CD14-positive monocyte (primary cell): ENCODE measurements at regions not wholly inside any gene's neighbourhood (a gene's known extent, or its start where the extent isn't known, plus 50 kb on each side); places are given as distances from the start of the nearest gene placed in this dataset.

Experiments used
- DNase-seq, 3 donors: peaks; one replicate each; pipeline ENCODE4 v3.0.0-alpha.2; 2011 to 2022
- H2AFZ ChIP-seq: 2 replicates; pipeline ENCODE4 v1.6.0; 2012; ENCODE audit warnings: mild to moderate bottlenecking, low read depth, low read length, inconsistent platforms; ENCODE audit not compliant: insufficient read depth, poor library complexity, severe bottlenecking
- H3K27ac ChIP-seq, 2 donors: 1 replicate in 1 of 2; 2 replicates in 1 of 2; pipeline ENCODE4 v1.5.1; 2012 to 2013; ENCODE audit warnings: low read length in 2 of 2, control low read depth in 1 of 2, inconsistent platforms in 1 of 2, low read depth in 1 of 2, mild to moderate bottlenecking in 1 of 2
- H3K27me3 ChIP-seq, 2 donors: one replicate each; pipeline versions ENCODE4 v1.6.0 to v1.6.1; 2011 to 2013; ENCODE audit warnings: low read length in 2 of 2; ENCODE audit not compliant: control insufficient read depth in 2 of 2, insufficient read depth in 2 of 2
- H3K36me3 ChIP-seq, 2 donors: replicated peaks in 1 of 2; 1 replicate in 1 of 2; 2 replicates in 1 of 2; pipeline versions ENCODE4 v1.5.1 to v1.6.1; 2012 to 2013; ENCODE audit warnings: low read length in 2 of 2, control low read depth in 1 of 2, inconsistent platforms in 1 of 2, mild to moderate bottlenecking in 1 of 2; ENCODE audit not compliant: insufficient read depth in 2 of 2, control insufficient read depth in 1 of 2
- H3K4me1 ChIP-seq, 2 donors: 1 replicate in 1 of 2; 2 replicates in 1 of 2; pipeline versions ENCODE4 v1.5.1 to v1.6.1; 2012 to 2013; ENCODE audit warnings: low read length in 2 of 2, control low read depth in 1 of 2, inconsistent platforms in 1 of 2, mild to moderate bottlenecking in 1 of 2, moderate library complexity in 1 of 2; ENCODE audit not compliant: insufficient read depth in 2 of 2, control insufficient read depth in 1 of 2
- H3K4me2 ChIP-seq: replicated peaks from 2 replicates; pipeline ENCODE3; 2012; ENCODE audit warnings: low read length, moderate library complexity, mild to moderate bottlenecking; ENCODE audit not compliant: poor library complexity, severe bottlenecking; ENCODE audit errors: extremely low read depth
- H3K4me3 ChIP-seq, 3 experiments: fragments of 200-600 bp in 1 of 3; sonication (generic) in 1 of 3; replicated peaks in 1 of 3; 1 replicate in 2 of 3; 2 replicates in 1 of 3; pipeline ENCODE4 v1.5.1; 2011 to 2013; ENCODE audit warnings: low read length in 3 of 3, mild to moderate bottlenecking in 3 of 3, control low read depth in 2 of 3, low read depth in 2 of 3, inconsistent platforms in 1 of 3, moderate library complexity in 1 of 3
- H3K79me2 ChIP-seq: 2 replicates; pipeline ENCODE4 v1.6.0; 2012; ENCODE audit warnings: mild to moderate bottlenecking, control low read depth, inconsistent platforms, low read length, moderate library complexity; ENCODE audit not compliant: insufficient read depth
- H3K9ac ChIP-seq: 2 replicates; pipeline ENCODE4 v1.6.0; 2017; ENCODE audit warnings: low read length, mild to moderate bottlenecking; ENCODE audit not compliant: insufficient read depth, poor library complexity, severe bottlenecking
- H3K9me3 ChIP-seq, 2 donors: replicated peaks in 1 of 2; 1 replicate in 1 of 2; 2 replicates in 1 of 2; pipeline versions ENCODE4 v1.5.1 to v1.6.1; 2012 to 2013; ENCODE audit warnings: low read length in 2 of 2, control low read depth in 1 of 2; ENCODE audit not compliant: control insufficient read depth in 1 of 2, insufficient read depth in 1 of 2
- H4K20me1 ChIP-seq: 2 replicates; pipeline ENCODE4 v1.6.0; 2012; ENCODE audit warnings: mild to moderate bottlenecking, low read length, control low read depth, moderate library complexity; ENCODE audit not compliant: insufficient read depth
- H3K27ac Mint-ChIP-seq, 7 donors: one replicate each; pipeline ENCODE4 v1.8.0; 2020; ENCODE audit warnings: mild to moderate bottlenecking in 7 of 7, mixed read lengths in 7 of 7, moderate library complexity in 6 of 7, inconsistent platforms in 2 of 7
- H3K27me3 Mint-ChIP-seq, 3 donors: one replicate each; pipeline ENCODE4 v1.8.0; 2021 to 2022; ENCODE audit warnings: low read depth in 3 of 3, mild to moderate bottlenecking in 3 of 3, mixed read lengths in 3 of 3, moderate library complexity in 3 of 3, inconsistent platforms in 1 of 3
- H3K36me3 Mint-ChIP-seq, 2 donors: one replicate each; pipeline ENCODE4 v1.8.0; 2020; ENCODE audit warnings: mixed read lengths in 2 of 2, inconsistent platforms in 1 of 2, mild to moderate bottlenecking in 1 of 2
- H3K4me1 Mint-ChIP-seq: one replicate; pipeline ENCODE4 v1.8.0; 2020; ENCODE audit warnings: mild to moderate bottlenecking, mixed read lengths
- H3K4me3 Mint-ChIP-seq, 2 donors: one replicate each; pipeline ENCODE4 v1.8.0; 2020; ENCODE audit warnings: mild to moderate bottlenecking in 2 of 2, mixed read lengths in 2 of 2, moderate library complexity in 1 of 2
- H3K9me3 Mint-ChIP-seq, 7 donors: one replicate each; pipeline ENCODE4 v1.8.0; 2020 to 2022; ENCODE audit warnings: mixed read lengths in 7 of 7, mild to moderate bottlenecking in 6 of 7, moderate library complexity in 6 of 7, inconsistent platforms in 2 of 7
- WGBS: methylation state at CpG from one replicate; pipeline ENCODE4 v1.1.5; 2013; ENCODE audit warnings: missing lambda C conversion rate; ENCODE audit not compliant: insufficient coverage; 5-methylcytosine and 5-hydroxymethylcytosine counted together
- intact Hi-C, 2 donors: fragments of 100-400 bp; cut with micrococcal nuclease; formaldehyde crosslinking; loops; one replicate each; pipeline versions ENCODE4 v1.15.0 to v1.15.1; 2023
- TF ChIP-seq, protein P1 (sequence below): fragments of 200-600 bp; IDR thresholded peaks from one replicate; pipeline ENCODE4 v1.8.0; 2022; ENCODE audit warnings: antibody characterized with exemption, mild to moderate bottlenecking

DNA sequence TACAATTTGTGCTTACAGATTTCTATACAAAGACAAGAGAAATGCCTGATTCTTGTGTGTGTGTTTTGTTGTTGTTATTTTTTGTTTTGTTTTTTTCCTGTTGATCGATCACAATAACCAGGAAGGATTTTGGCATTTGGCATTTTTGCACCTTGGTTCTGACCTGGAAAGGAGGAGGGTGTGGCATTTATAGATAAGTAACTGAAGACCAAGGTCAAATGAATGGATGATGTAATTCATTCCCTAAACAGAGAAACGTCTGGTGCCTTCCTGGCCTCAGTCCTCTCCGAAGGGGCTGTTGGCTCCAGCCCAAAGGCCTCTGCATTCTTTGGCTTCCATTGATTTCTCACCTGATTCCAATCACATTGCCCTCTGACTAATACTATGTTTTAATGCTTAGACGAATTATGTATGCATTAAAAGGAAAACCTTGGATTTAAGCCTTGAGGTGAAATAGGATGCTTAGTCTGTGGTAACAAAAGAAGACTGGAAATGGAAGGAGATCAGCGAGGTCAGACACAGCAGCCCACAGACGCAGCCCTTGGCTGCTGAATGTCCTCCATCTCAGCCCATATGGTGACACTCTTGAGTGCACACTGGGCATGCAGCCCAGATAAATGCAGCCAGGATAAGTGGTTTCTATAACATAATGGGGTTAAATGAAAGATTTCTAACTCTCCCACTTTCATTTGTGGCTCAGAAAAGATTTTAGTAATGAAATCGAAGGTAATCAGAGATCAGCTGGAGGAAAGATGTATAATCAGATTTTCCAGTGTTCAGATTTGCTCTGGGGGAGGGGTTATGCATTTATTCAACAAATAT is 60.5 kb upstream of the TRIM2 start:
- TF ChIP-seq, protein P1, sequence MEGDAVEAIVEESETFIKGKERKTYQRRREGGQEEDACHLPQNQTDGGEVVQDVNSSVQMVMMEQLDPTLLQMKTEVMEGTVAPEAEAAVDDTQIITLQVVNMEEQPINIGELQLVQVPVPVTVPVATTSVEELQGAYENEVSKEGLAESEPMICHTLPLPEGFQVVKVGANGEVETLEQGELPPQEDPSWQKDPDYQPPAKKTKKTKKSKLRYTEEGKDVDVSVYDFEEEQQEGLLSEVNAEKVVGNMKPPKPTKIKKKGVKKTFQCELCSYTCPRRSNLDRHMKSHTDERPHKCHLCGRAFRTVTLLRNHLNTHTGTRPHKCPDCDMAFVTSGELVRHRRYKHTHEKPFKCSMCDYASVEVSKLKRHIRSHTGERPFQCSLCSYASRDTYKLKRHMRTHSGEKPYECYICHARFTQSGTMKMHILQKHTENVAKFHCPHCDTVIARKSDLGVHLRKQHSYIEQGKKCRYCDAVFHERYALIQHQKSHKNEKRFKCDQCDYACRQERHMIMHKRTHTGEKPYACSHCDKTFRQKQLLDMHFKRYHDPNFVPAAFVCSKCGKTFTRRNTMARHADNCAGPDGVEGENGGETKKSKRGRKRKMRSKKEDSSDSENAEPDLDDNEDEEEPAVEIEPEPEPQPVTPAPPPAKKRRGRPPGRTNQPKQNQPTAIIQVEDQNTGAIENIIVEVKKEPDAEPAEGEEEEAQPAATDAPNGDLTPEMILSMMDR = no peak
- H3K36me3 ChIP-seq = no peaks in the 10 kb centered on the region

DNA sequence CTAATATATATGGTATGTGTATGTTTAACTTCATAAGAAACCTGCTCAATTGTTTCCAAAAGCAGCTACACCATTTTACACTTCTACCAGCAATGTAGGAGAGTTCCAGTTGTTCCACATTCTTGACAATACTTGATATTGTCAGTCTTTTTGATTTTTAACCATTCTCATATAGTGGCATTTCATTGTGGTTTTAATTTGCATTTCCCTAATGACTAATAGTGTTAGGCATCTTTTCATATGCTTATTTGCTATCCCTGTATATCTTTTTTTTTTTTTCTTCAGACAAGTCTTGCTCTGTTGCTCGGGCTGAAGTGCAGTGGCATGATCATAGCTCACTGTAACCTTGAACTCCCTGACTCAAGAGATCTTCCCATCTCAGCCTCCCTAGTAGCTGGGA is 58.2 kb upstream of the TRIM2 start:
- no CpG with 5 or more reads among the region's 1 CpG for WGBS
- H3K4me1 Mint-ChIP-seq = peaks cover 11% of the 10 kb centered on the region
- no peak overlapping the region for H2AFZ ChIP-seq
- no peak overlapping the region for H3K4me3 ChIP-seq
- no peak overlapping the region for H3K4me2 ChIP-seq
- no peaks in the 10 kb centered on the region for H3K9me3 Mint-ChIP-seq
- no peak for DNase-seq
- H3K9me3 ChIP-seq = no peaks in the 10 kb centered on the region
- no peaks in the 10 kb centered on the region for H3K36me3 Mint-ChIP-seq
- no peaks in the 10 kb centered on the region for H3K79me2 ChIP-seq
- intact Hi-C loops = no loop called here
- TF ChIP-seq, protein P1 = no peak
- H3K27me3 Mint-ChIP-seq = peaks cover 3 to 9% (median 4%) of the 10 kb centered on the region in 3 donors
- H3K27ac ChIP-seq = no peak overlapping the region
- H3K36me3 ChIP-seq = no peaks in the 10 kb centered on the region
- no peak overlapping the region for H3K4me3 Mint-ChIP-seq
- H4K20me1 ChIP-seq = no peaks in the 10 kb centered on the region
- H3K9ac ChIP-seq = no peak overlapping the region
- peaks cover 5 to 6% of the 10 kb centered on the region in 2 donors for H3K4me1 ChIP-seq
- H3K27me3 ChIP-seq = no peaks in the 10 kb centered on the region
- no peak overlapping the region for H3K27ac Mint-ChIP-seq

More for the DNA sequence above, 60.5 kb upstream of the TRIM2 start:
- no peak overlapping the region for H3K27ac ChIP-seq
- H3K36me3 Mint-ChIP-seq = no peaks in the 10 kb centered on the region
- no peak overlapping the region for H2AFZ ChIP-seq
- H3K9ac ChIP-seq = no peak overlapping the region
- WGBS = 100% methylated on average over 1 of the region's 7 CpGs
- intact Hi-C loops = no loop called here
- H3K9me3 Mint-ChIP-seq = no peaks in the 10 kb centered on the region
- H3K27ac Mint-ChIP-seq = no peak overlapping the region
- no peak overlapping the region for H3K4me3 ChIP-seq
- no peaks in the 10 kb centered on the region for H4K20me1 ChIP-seq
- peaks cover 3 to 6% (median 4%) of the 10 kb centered on the region in 3 donors for H3K27me3 Mint-ChIP-seq
- H3K27me3 ChIP-seq = no peaks in the 10 kb centered on the region
- no peak overlapping the region for H3K4me2 ChIP-seq
- H3K79me2 ChIP-seq = no peaks in the 10 kb centered on the region
- no peaks in the 10 kb centered on the region for H3K9me3 ChIP-seq
- peaks cover 21% of the 10 kb centered on the region for H3K4me1 Mint-ChIP-seq
- no peak for DNase-seq
- no peak overlapping the region for H3K4me3 Mint-ChIP-seq
- peaks cover 14% of the 10 kb centered on the region in 2 donors for H3K4me1 ChIP-seq
